NB4 (cell line): ENCODE measurements at regions not wholly inside any gene's neighbourhood (a gene's known extent, or its start where the extent isn't known, plus 50 kb on each side); places are given as distances from the start of the nearest gene placed in this dataset.

Experiments
- DNase-seq: peaks from one replicate; pipeline ENCODE4 v3.0.0; 2010; ENCODE audit warnings: low read depth
- H3K4me3 ChIP-seq: one replicate; pipeline ENCODE4 v1.5.1; 2011; ENCODE audit warnings: mild to moderate bottlenecking, low read depth, low read length, moderate library complexity
- MYC ChIP-seq: IDR thresholded peaks from 2 replicates; pipeline ENCODE4 v1.6.1; 2011; ENCODE audit warnings: low read depth, low read length
- POLR2A ChIP-seq: IDR thresholded peaks from 2 replicates; pipeline ENCODE4 v1.6.1; 2011; ENCODE audit warnings: mild to moderate bottlenecking; ENCODE audit not compliant: insufficient read length; ENCODE audit errors: extremely low read depth
- TF ChIP-seq, protein P1 (sequence below): IDR thresholded peaks from one replicate; pipeline ENCODE4 v1.5.1; 2012; ENCODE audit warnings: low read depth, low read length
- TF ChIP-seq, protein P2 (sequence below): IDR thresholded peaks from 2 replicates; pipeline ENCODE4 v1.6.1; 2011; ENCODE audit warnings: low read depth, low read length

DNA sequence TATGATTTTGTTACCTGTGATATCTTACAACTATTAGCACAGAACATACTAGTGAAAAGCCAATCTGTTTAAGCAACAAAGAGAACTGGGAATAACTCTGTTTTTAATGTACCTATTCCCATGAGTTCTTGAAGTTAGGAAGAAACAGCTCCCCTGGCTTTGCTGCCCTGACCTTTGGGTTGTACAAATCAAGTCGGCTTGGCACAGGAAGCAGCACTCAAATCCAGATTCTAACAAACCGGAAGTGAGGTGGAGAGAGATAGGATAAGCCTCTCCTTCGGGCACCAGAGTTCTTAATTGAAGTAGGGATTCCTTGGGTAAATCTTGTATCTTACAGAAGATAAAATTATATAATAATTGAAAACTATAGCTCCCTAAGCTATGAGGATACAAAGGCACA lies 144.8 kb upstream of the CPEB2 start:
- TF ChIP-seq MYC (no peak), POLR2A (no peak)
- TF ChIP-seq, protein P1, sequence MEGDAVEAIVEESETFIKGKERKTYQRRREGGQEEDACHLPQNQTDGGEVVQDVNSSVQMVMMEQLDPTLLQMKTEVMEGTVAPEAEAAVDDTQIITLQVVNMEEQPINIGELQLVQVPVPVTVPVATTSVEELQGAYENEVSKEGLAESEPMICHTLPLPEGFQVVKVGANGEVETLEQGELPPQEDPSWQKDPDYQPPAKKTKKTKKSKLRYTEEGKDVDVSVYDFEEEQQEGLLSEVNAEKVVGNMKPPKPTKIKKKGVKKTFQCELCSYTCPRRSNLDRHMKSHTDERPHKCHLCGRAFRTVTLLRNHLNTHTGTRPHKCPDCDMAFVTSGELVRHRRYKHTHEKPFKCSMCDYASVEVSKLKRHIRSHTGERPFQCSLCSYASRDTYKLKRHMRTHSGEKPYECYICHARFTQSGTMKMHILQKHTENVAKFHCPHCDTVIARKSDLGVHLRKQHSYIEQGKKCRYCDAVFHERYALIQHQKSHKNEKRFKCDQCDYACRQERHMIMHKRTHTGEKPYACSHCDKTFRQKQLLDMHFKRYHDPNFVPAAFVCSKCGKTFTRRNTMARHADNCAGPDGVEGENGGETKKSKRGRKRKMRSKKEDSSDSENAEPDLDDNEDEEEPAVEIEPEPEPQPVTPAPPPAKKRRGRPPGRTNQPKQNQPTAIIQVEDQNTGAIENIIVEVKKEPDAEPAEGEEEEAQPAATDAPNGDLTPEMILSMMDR: no peak
- TF ChIP-seq, protein P2, sequence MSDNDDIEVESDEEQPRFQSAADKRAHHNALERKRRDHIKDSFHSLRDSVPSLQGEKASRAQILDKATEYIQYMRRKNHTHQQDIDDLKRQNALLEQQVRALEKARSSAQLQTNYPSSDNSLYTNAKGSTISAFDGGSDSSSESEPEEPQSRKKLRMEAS: no peak
- H3K4me3 ChIP-seq: no peak overlapping the region
- DNase-seq: no peak

DNA sequence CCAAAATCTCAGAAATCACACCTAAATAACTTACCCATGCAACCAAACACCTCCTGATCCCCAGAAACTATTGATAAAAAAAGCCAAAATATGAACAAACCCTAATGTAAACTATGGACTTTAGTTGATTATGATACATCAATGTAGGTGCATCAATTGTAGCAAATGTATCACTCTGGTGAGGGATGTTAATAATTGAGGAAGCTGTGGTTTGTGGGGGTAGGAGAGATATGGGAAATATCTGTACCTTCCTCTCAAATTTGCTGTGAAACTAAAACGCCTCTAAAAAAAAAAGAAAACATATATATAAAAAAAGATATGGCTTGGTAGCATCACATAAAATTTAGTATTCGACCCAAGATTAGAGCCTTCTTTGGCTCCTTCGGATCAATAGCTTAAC lies 144.3 kb upstream of the CPEB2 start:
- no peak for TF ChIP-seq MYC
- no peak for TF ChIP-seq POLR2A
- TF ChIP-seq, protein P2: no peak
- TF ChIP-seq, protein P1: no peak
- peak; percentile 56 for DNase-seq
- H3K4me3 ChIP-seq: no peak overlapping the region

DNA sequence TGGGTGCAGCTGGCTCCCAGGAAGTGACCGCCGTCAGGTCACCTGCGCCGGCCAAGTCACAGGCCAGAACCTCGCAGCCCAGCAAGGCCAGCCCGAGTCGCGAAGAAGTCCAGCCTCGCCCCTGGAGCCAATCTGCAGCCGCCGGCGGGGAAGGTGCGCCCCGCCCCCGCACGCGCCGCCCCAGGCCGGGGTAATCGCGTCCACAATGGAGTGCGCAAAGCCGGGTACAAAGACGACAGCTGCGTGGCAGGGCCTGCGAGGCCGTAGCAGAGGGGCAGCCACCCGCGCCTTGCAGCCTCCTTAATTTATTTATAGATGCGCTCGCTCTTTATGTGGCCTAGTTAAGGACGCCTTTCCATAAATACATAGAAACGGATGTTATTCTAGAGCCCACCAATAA lies 139.4 kb upstream of the CPEB2 start:
- TF ChIP-seq, protein P1: no peak
- TF ChIP-seq, protein P2: no peak
- no peak for TF ChIP-seq POLR2A
- TF ChIP-seq MYC: no peak
- H3K4me3 ChIP-seq: no peak overlapping the region
- no peak for DNase-seq

DNA sequence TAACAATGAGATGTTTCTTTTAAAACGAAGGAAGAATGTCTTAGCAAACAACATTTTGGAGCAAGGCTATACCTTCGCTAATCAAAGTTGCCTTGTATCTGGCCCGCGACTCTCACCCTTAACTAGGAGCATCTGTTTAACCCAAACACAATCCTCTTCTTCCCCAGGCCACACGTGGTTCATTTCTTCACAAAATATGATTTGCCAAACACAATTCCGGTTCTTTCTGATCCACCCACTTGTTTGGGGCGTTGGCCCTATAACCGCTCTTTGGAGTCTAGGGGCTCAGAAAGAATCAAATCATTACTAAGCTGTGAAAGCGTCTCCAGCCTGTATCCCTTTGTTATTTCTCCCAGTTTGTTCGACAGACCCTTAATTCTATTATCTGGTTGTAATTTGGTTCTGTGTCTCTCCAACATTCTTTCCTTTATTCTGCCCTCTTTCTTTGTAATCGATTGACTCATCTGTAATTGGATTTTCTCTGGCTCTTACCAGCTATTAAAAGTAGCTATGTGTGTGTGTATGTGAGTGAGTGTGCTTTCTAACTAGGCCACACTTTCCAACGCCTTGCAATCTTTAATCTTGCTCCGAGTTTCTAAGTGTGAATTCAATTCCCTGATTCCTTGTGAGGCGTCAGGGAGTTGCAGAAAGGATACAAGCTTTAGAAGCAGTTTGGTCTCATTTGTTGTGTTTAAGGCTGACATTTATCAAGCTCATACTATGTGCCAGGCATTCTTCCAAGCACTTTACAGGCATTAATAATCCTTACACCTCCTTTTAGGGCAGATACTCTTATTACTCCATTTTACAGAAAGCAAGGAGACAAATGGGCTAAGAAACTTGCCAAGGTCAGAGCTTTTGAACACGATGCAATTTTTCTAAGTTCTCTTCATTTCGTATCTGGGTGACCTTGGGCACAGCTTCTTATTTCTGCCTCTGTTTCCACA lies 138.6 kb upstream of the CPEB2 start:
- TF ChIP-seq POLR2A (no peak), MYC (no peak)
- TF ChIP-seq, protein P1: no peak
- TF ChIP-seq, protein P2: no peak
- DNase-seq: no peak
- no peak overlapping the region for H3K4me3 ChIP-seq

DNA sequence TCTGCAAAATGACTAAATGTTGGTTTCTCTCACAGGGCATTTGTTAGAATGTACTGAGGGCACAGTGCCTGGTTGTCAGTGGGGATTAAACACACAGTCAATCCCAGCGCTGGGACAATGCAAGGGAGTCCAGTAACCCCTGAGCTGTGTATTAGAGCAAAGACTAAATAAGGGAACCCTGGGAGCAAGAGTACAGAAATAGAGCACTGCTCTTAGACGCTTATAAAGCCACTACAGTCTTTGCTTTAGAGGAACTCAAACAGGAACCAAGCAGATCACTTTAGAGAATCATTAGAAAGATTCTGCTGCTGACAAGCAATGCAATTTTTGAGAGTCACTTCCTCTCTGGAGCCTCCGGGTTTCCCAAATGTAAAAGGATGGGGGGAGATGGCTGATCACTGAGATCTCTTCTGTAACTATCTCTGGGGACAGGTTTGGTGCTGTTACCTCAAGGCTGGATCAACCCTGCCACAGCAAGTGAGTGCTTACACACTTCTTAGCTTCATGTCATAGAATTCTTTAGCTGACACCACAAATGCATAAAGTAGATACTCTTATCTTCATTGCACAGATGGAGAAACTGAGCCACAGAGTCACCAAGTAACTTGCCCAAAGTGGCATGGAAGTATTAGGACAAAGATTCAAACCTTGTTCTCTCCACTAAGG lies 137.8 kb upstream of the CPEB2 start:
- TF ChIP-seq, protein P2: no peak
- TF ChIP-seq, protein P1: no peak
- TF ChIP-seq POLR2A (no peak), MYC (no peak)
- no peak overlapping the region for H3K4me3 ChIP-seq
- peak; percentile 21 for DNase-seq
